Mammary epithelial cell (primary cell): ENCODE measurements at regions not wholly inside any gene's neighbourhood (a gene's known extent, or its start where the extent isn't known, plus 50 kb on each side); places are given as distances from the start of the nearest gene placed in this dataset.

ENCODE experiments used
- CTCF ChIP-seq, 2 donors: IDR thresholded peaks in 1 of 2; conservative IDR thresholded peaks in 1 of 2; 2 replicates each; pipeline ENCODE4 v1.5.1; 2011 to 2012; ENCODE audit warnings: inconsistent platforms in 2 of 2, low read length in 2 of 2, mild to moderate bottlenecking in 2 of 2, control low read depth in 1 of 2, low read depth in 1 of 2; ENCODE audit not compliant: insufficient read depth in 1 of 2; ENCODE audit errors: extremely low read depth in 1 of 2
- EZH2 ChIP-seq: IDR thresholded peaks from 2 replicates; pipeline ENCODE4 v1.6.1; 2012; ENCODE audit warnings: low read length, inconsistent platforms, borderline replicate concordance

- TF ChIP-seq CTCF (conservative IDR thresholded peaks at IDR 0.05 in 1 of 2, IDR thresholded peaks at IDR 0.05 in 1 of 2; ENCODE audit: extremely low read depth in 1 of 2, insufficient read depth in 1 of 2, low read depth in 1 of 2, low read length in 2 of 2) (no peak), EZH2 (no peak)
Measured at GRCh38 chr5:3531320-3531986, 64.2 kb upstream of the IRX1 start.
